NCI-H2029 treated with DMSO at 0.1 percent for 48 hours (cell line): ENCODE measurements at regions not wholly inside any gene's neighbourhood (a gene's known extent, or its start where the extent isn't known, plus 50 kb on each side); places are given as distances from the start of the nearest gene placed in this dataset.

Experiments
- DNase-seq: peaks from one replicate; lab custom pipeline; 2025; lab: John Stamatoyannopoulos, UW

GRCh38 chr11:93963072-93963471, 58.1 kb upstream of the HEPHL1 start:
- no peak for DNase-seq

GRCh38 chr11:93967258-93967657, 53.9 kb upstream of the HEPHL1 start:
- DNase-seq: no peak

- no peak for DNase-seq
Measured at GRCh38 chr11:93967944-93968343, 53.2 kb upstream of the HEPHL1 start.

GRCh38 chr11:93969925-93970922, 50.9 kb upstream of the HEPHL1 start:
- no peak for DNase-seq
